ENCODE measurements at regions not wholly inside any gene's neighbourhood (a gene's known extent, or its start where the extent isn't known, plus 50 kb on each side); places are given as distances from the start of the nearest gene placed in this dataset.

GRCh38 chr5:9927521-9927997 is 297.4 kb upstream of the TAS2R1 start:
- Histone ChIP-seq H3K36me3 (ENCODE audit: control insufficient read depth, insufficient read depth, low read length) (no peaks in the 10 kb centered on the region), H3K4me1 (ENCODE audit: control insufficient read depth, insufficient read depth, low read length) (no peaks in the 10 kb centered on the region), H3K4me3 (ENCODE audit: low read length) (no peak overlapping the region), H3K27ac (ENCODE audit: low read length) (no peak overlapping the region), H3K27me3 (ENCODE audit: control insufficient read depth, insufficient read depth, low read length) (no peaks in the 10 kb centered on the region), H3K9me3 (ENCODE audit: control insufficient read depth, insufficient read depth, low read length) (no peaks in the 10 kb centered on the region)
- no CpG with 5 or more reads among the region's 4 CpGs for WGBS (ENCODE audit: insufficient coverage, insufficient read length)
- DNase-seq (ENCODE audit: low read depth, low spot score): no peak

GRCh38 chr5:9927106-9927505 is 297.0 kb upstream of the TAS2R1 start:
- Histone ChIP-seq H3K36me3 (ENCODE audit: control insufficient read depth, insufficient read depth, low read length) (no peaks in the 10 kb centered on the region), H3K27ac (ENCODE audit: low read length) (no peak overlapping the region), H3K9me3 (ENCODE audit: control insufficient read depth, insufficient read depth, low read length) (no peaks in the 10 kb centered on the region), H3K4me3 (ENCODE audit: low read length) (no peak overlapping the region), H3K27me3 (ENCODE audit: control insufficient read depth, insufficient read depth, low read length) (no peaks in the 10 kb centered on the region), H3K4me1 (ENCODE audit: control insufficient read depth, insufficient read depth, low read length) (no peaks in the 10 kb centered on the region)
- WGBS (ENCODE audit: insufficient coverage, insufficient read length): no CpG with 5 or more reads among the region's 1 CpG
- DNase-seq (ENCODE audit: low read depth, low spot score): no peak

GRCh38 chr5:9924614-9925013 is 294.5 kb upstream of the TAS2R1 start:
- WGBS (ENCODE audit: insufficient coverage, insufficient read length): no CpG with 5 or more reads among the region's 2 CpGs
- DNase-seq (ENCODE audit: low read depth, low spot score): no peak
- no peak overlapping the region for H3K27ac ChIP-seq (ENCODE audit: low read length)

GRCh38 chr5:9922719-9923118 is 292.6 kb upstream of the TAS2R1 start:
- Histone ChIP-seq H3K9me3 (ENCODE audit: control insufficient read depth, insufficient read depth, low read length) (no peaks in the 10 kb centered on the region), H3K27ac (ENCODE audit: low read length) (no peak overlapping the region), H3K4me1 (ENCODE audit: control insufficient read depth, insufficient read depth, low read length) (no peaks in the 10 kb centered on the region), H3K36me3 (ENCODE audit: control insufficient read depth, insufficient read depth, low read length) (no peaks in the 10 kb centered on the region), H3K4me3 (ENCODE audit: low read length) (no peak overlapping the region), H3K27me3 (ENCODE audit: control insufficient read depth, insufficient read depth, low read length) (no peaks in the 10 kb centered on the region)
- DNase-seq (ENCODE audit: low read depth, low spot score): no peak

More at GRCh38 chr5:9924614-9925013, 294.5 kb upstream of the TAS2R1 start:
- H3K27me3 ChIP-seq (ENCODE audit: control insufficient read depth, insufficient read depth, low read length): no peaks in the 10 kb centered on the region
- H3K4me3 ChIP-seq (ENCODE audit: low read length): no peak overlapping the region
- no peaks in the 10 kb centered on the region for H3K36me3 ChIP-seq (ENCODE audit: control insufficient read depth, insufficient read depth, low read length)
- no peaks in the 10 kb centered on the region for H3K9me3 ChIP-seq (ENCODE audit: control insufficient read depth, insufficient read depth, low read length)
- H3K4me1 ChIP-seq (ENCODE audit: control insufficient read depth, insufficient read depth, low read length): no peaks in the 10 kb centered on the region

- no peaks in the 10 kb centered on the region for H3K4me1 ChIP-seq (ENCODE audit: control insufficient read depth, insufficient read depth, low read length)
- H3K27ac ChIP-seq (ENCODE audit: low read length): no peak overlapping the region
- H3K36me3 ChIP-seq (ENCODE audit: control insufficient read depth, insufficient read depth, low read length): no peaks in the 10 kb centered on the region
- no peak for DNase-seq (ENCODE audit: low read depth, low spot score)
- H3K9me3 ChIP-seq (ENCODE audit: control insufficient read depth, insufficient read depth, low read length): no peaks in the 10 kb centered on the region
- no CpG with 5 or more reads among the region's 8 CpGs for WGBS (ENCODE audit: insufficient coverage, insufficient read length)
- H3K4me3 ChIP-seq (ENCODE audit: low read length): no peak overlapping the region
- no peaks in the 10 kb centered on the region for H3K27me3 ChIP-seq (ENCODE audit: control insufficient read depth, insufficient read depth, low read length)
Measured at GRCh38 chr5:9920697-9921096, 290.5 kb upstream of the TAS2R1 start.

- H3K9me3 ChIP-seq (ENCODE audit: control insufficient read depth, insufficient read depth, low read length): no peaks in the 10 kb centered on the region
- no peak overlapping the region for H3K27ac ChIP-seq (ENCODE audit: low read length)
- H3K4me1 ChIP-seq (ENCODE audit: control insufficient read depth, insufficient read depth, low read length): no peaks in the 10 kb centered on the region
- H3K27me3 ChIP-seq (ENCODE audit: control insufficient read depth, insufficient read depth, low read length): no peaks in the 10 kb centered on the region
- no peak overlapping the region for H3K4me3 ChIP-seq (ENCODE audit: low read length)
- no CpG with 5 or more reads among the region's 11 CpGs for WGBS (ENCODE audit: insufficient coverage, insufficient read length)
- DNase-seq (ENCODE audit: low read depth, low spot score): no peak
- no peaks in the 10 kb centered on the region for H3K36me3 ChIP-seq (ENCODE audit: control insufficient read depth, insufficient read depth, low read length)
Measured at GRCh38 chr5:9919306-9920030, 289.3 kb upstream of the TAS2R1 start.

- H3K9me3 ChIP-seq (ENCODE audit: control insufficient read depth, insufficient read depth, low read length): no peaks in the 10 kb centered on the region
- no CpG with 5 or more reads among the region's 1 CpG for WGBS (ENCODE audit: insufficient coverage, insufficient read length)
- no peaks in the 10 kb centered on the region for H3K27me3 ChIP-seq (ENCODE audit: control insufficient read depth, insufficient read depth, low read length)
- H3K36me3 ChIP-seq (ENCODE audit: control insufficient read depth, insufficient read depth, low read length): no peaks in the 10 kb centered on the region
- no peaks in the 10 kb centered on the region for H3K4me1 ChIP-seq (ENCODE audit: control insufficient read depth, insufficient read depth, low read length)
- no peak overlapping the region for H3K4me3 ChIP-seq (ENCODE audit: low read length)
- DNase-seq (ENCODE audit: low read depth, low spot score): no peak
- H3K27ac ChIP-seq (ENCODE audit: low read length): no peak overlapping the region
Measured at GRCh38 chr5:9905661-9906060, 275.5 kb upstream of the TAS2R1 start.

- no peak overlapping the region for H3K4me3 ChIP-seq (ENCODE audit: low read length)
- H3K36me3 ChIP-seq (ENCODE audit: control insufficient read depth, insufficient read depth, low read length): no peaks in the 10 kb centered on the region
- H3K9me3 ChIP-seq (ENCODE audit: control insufficient read depth, insufficient read depth, low read length): no peaks in the 10 kb centered on the region
- no peaks in the 10 kb centered on the region for H3K27me3 ChIP-seq (ENCODE audit: control insufficient read depth, insufficient read depth, low read length)
- no peak for DNase-seq (ENCODE audit: low read depth, low spot score)
- no peak overlapping the region for H3K27ac ChIP-seq (ENCODE audit: low read length)
- no peaks in the 10 kb centered on the region for H3K4me1 ChIP-seq (ENCODE audit: control insufficient read depth, insufficient read depth, low read length)
Measured at GRCh38 chr5:9903801-9904200, 273.6 kb upstream of the TAS2R1 start.

GRCh38 chr5:9898319-9898718 is 268.2 kb upstream of the TAS2R1 start:
- H3K9me3 ChIP-seq (ENCODE audit: control insufficient read depth, insufficient read depth, low read length): no peaks in the 10 kb centered on the region
- no peak overlapping the region for H3K27ac ChIP-seq (ENCODE audit: low read length)
- no CpG with 5 or more reads among the region's 4 CpGs for WGBS (ENCODE audit: insufficient coverage, insufficient read length)
- no peaks in the 10 kb centered on the region for H3K36me3 ChIP-seq (ENCODE audit: control insufficient read depth, insufficient read depth, low read length)
- peak; percentile 43 for DNase-seq (ENCODE audit: low read depth, low spot score)
- no peak overlapping the region for H3K4me3 ChIP-seq (ENCODE audit: low read length)
- H3K27me3 ChIP-seq (ENCODE audit: control insufficient read depth, insufficient read depth, low read length): no peaks in the 10 kb centered on the region
- no peaks in the 10 kb centered on the region for H3K4me1 ChIP-seq (ENCODE audit: control insufficient read depth, insufficient read depth, low read length)

- no CpG with 5 or more reads among the region's 5 CpGs for WGBS (ENCODE audit: insufficient coverage, insufficient read length)
- no peaks in the 10 kb centered on the region for H3K36me3 ChIP-seq (ENCODE audit: control insufficient read depth, insufficient read depth, low read length)
- H3K9me3 ChIP-seq (ENCODE audit: control insufficient read depth, insufficient read depth, low read length): no peaks in the 10 kb centered on the region
- no peak overlapping the region for H3K4me3 ChIP-seq (ENCODE audit: low read length)
- DNase-seq (ENCODE audit: low read depth, low spot score): no peak
- no peak overlapping the region for H3K27ac ChIP-seq (ENCODE audit: low read length)
- no peaks in the 10 kb centered on the region for H3K27me3 ChIP-seq (ENCODE audit: control insufficient read depth, insufficient read depth, low read length)
- H3K4me1 ChIP-seq (ENCODE audit: control insufficient read depth, insufficient read depth, low read length): no peaks in the 10 kb centered on the region
Measured at GRCh38 chr5:9895302-9895645, 265.1 kb upstream of the TAS2R1 start.

GRCh38 chr5:9894571-9895301 is 264.6 kb upstream of the TAS2R1 start:
- DNase-seq (ENCODE audit: low read depth, low spot score): no peak
- no peaks in the 10 kb centered on the region for H3K27me3 ChIP-seq (ENCODE audit: control insufficient read depth, insufficient read depth, low read length)
- H3K9me3 ChIP-seq (ENCODE audit: control insufficient read depth, insufficient read depth, low read length): no peaks in the 10 kb centered on the region
- H3K4me1 ChIP-seq (ENCODE audit: control insufficient read depth, insufficient read depth, low read length): no peaks in the 10 kb centered on the region
- WGBS (ENCODE audit: insufficient coverage, insufficient read length): no CpG with 5 or more reads among the region's 3 CpGs
- H3K27ac ChIP-seq (ENCODE audit: low read length): no peak overlapping the region
- no peak overlapping the region for H3K4me3 ChIP-seq (ENCODE audit: low read length)
- no peaks in the 10 kb centered on the region for H3K36me3 ChIP-seq (ENCODE audit: control insufficient read depth, insufficient read depth, low read length)

All from iPS DF 6.9 (cell line).